Stomach (tissue), 8 donors: ENCODE measurements at regions not wholly inside any gene's neighbourhood (a gene's known extent, or its start where the extent isn't known, plus 50 kb on each side); places are given as distances from the start of the nearest gene placed in this dataset.

Experiments
- DNase-seq, 2 donors: peaks; one replicate each; pipeline versions ENCODE4 v3.0.0 to v3.0.0-alpha.2; 2013 to 2019
- H3K27ac ChIP-seq, 5 donors: fragments of 200-600 bp in 4 of 5; sonication (generic) in 4 of 5; one replicate each; pipeline ENCODE4 v1.5.1; 2013 to 2019; ENCODE audit warnings: mild to moderate bottlenecking in 1 of 5, moderate library complexity in 1 of 5
- H3K27me3 ChIP-seq, 3 donors: fragments of 200-600 bp; sonication (generic); one replicate each; pipeline ENCODE4 v1.5.1; 2017 to 2019; ENCODE audit warnings: mixed run types in 1 of 3
- H3K36me3 ChIP-seq, 4 donors: fragments of 200-600 bp; sonication (generic); 1 replicate in 3 of 4; 2 replicates in 1 of 4; pipeline ENCODE4 v1.5.1; 2016 to 2019
- H3K4me1 ChIP-seq, 4 donors: fragments of 200-600 bp; sonication (generic); one replicate each; pipeline ENCODE4 v1.5.1; 2016 to 2019
- H3K4me3 ChIP-seq, 4 donors: fragments of 200-600 bp; sonication (generic) in 3 of 4; one replicate each; pipeline ENCODE4 v1.5.1; 2016 to 2019; ENCODE audit warnings: mild to moderate bottlenecking in 1 of 4
- H3K9me3 ChIP-seq, 4 donors: fragments of 200-600 bp; sonication (generic); one replicate each; pipeline ENCODE4 v1.5.1; 2016 to 2019
- EP300 ChIP-seq: sonication (generic); formaldehyde crosslinking; IDR thresholded peaks from one replicate; pipeline ENCODE4 v1.6.1; 2017; ENCODE audit warnings: antibody characterized with exemption
- POLR2A ChIP-seq, 4 donors: fragments of 450-650 bp; IDR thresholded peaks; one replicate each; pipeline ENCODE4 v1.6.1; 2016; ENCODE audit warnings: antibody characterized with exemption in 4 of 4, control low read depth in 2 of 4, mild to moderate bottlenecking in 1 of 4, moderate library complexity in 1 of 4
- POLR2AphosphoS5 ChIP-seq, 3 donors: sonication (generic); formaldehyde crosslinking; IDR thresholded peaks; one replicate each; pipeline ENCODE4 v1.6.1; 2016; ENCODE audit warnings: antibody characterized with exemption in 3 of 3
- WGBS, 5 donors: extraction: QIAGEN DNeasy Blood & Tissue Kit in 3 of 5; methylation state at CpG; one replicate each; pipeline versions ENCODE4 v1.1.5 to v1.1.7; 2013 to 2018; 5-methylcytosine and 5-hydroxymethylcytosine counted together
- intact Hi-C: fragments of 100-400 bp; cut with DNase I; formaldehyde crosslinking; loops from one replicate; pipeline ENCODE4 v1.15.1; 2023; ENCODE audit warnings: low total_unique reads
- TF ChIP-seq, protein P1 (sequence below), 7 experiments: fragments of 450-650 bp in 4 of 7; fragments of 200-600 bp in 3 of 7; sonication (generic) in 3 of 7; IDR thresholded peaks; one replicate each; pipeline ENCODE4 v1.5.1; 2016 to 2019; ENCODE audit warnings: antibody characterized with exemption in 7 of 7, control low read depth in 2 of 7, mild to moderate bottlenecking in 1 of 7
- donor health status: healthy with polysubstance abuse.
- donor health status: Bipolar disorder and iron deficiency.
- donor health status: healthy.

DNA sequence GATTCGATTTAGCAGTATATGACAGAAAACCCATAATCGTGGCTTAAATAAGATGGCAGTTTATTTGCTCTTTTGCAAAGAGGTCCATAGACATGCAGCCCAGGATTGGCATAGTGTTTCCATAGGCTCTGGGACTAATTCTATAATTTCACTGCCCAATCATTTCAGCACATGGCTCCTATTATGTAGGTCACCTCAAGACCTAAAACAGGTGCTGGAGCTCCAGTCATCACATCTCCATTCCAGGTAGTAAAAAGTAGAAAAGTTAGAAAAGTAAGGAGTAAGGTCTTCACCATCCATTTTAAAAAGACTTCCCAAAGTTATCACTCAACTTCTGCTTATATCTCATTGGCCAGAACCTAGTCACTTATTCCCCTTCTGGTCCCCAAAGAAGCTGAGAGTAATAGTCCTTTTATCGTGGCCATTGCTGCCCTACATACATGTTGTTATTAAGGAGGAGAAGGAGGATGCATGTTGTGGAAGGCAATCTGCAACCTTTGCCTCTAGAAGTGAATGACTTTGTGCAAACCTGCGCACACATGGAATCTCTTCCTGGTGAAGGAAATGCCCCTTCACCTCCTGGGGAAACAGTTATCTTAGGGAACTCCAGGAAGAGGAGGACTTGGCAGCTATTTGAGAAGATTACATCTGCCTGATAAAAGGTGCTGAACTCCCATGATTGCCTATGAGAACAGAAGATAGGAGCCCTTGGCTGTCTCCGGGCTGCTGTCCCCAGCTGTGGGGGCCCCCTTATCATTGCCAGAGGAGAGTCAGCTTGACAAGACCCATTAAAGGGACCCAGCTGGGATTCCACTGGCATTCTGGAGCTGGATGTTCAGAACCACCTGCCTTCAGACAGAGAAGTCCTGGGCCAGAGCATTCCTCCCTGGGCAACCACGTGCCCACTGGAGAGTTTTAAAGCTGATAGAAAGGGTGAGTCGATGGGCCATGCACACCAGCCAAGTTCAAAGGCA, 330.6 kb upstream of the ZMIZ1 start:
- Histone ChIP-seq H3K36me3 (no peaks in the 10 kb centered on the region), H3K4me3 (no peak overlapping the region), H3K9me3 (no peaks in the 10 kb centered on the region), H3K27me3 (no peaks in the 10 kb centered on the region), H3K4me1 (peaks cover 7 to 23% (median 21%) of the 10 kb centered on the region in 4 donors), H3K27ac (no peak overlapping the region)
- WGBS, 5 donors, result 77 to 89% (median 81%) methylated on average over 6 to 7 of the region's 7 CpGs
- TF ChIP-seq EP300 (no peak), POLR2A (IDR thresholded peaks at IDR 0.05) (no peak), POLR2AphosphoS5 (IDR thresholded peaks at IDR 0.05) (no peak)
- TF ChIP-seq, protein P1, sequence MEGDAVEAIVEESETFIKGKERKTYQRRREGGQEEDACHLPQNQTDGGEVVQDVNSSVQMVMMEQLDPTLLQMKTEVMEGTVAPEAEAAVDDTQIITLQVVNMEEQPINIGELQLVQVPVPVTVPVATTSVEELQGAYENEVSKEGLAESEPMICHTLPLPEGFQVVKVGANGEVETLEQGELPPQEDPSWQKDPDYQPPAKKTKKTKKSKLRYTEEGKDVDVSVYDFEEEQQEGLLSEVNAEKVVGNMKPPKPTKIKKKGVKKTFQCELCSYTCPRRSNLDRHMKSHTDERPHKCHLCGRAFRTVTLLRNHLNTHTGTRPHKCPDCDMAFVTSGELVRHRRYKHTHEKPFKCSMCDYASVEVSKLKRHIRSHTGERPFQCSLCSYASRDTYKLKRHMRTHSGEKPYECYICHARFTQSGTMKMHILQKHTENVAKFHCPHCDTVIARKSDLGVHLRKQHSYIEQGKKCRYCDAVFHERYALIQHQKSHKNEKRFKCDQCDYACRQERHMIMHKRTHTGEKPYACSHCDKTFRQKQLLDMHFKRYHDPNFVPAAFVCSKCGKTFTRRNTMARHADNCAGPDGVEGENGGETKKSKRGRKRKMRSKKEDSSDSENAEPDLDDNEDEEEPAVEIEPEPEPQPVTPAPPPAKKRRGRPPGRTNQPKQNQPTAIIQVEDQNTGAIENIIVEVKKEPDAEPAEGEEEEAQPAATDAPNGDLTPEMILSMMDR (IDR thresholded peaks at IDR 0.05), result no peak
- DNase-seq, result no peak
- intact Hi-C loops, result no loop called here

DNA sequence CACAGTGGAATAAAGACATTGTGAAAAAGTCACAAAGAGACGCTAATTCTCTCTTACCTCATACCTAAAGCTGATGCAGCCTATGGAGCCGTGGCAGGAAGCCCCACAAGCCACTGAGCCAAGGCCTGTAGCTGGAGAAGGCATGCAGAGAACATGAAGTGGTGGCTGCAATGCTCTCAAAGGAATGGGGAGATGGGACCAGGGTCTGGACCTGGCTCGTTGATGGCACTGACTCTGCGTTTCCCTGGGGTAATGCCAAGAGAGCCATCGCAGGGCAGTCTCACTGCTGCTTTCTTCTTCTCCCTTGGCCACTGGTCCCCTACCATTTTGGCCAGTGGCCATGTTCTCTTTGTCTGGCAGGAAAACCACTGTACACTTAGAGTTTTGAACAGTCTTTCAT, 329.9 kb upstream of the ZMIZ1 start:
- no peaks in the 10 kb centered on the region for H3K27me3 ChIP-seq
- no peak overlapping the region for H3K27ac ChIP-seq
- no peak overlapping the region for H3K4me3 ChIP-seq
- no peak for DNase-seq
- no peaks in the 10 kb centered on the region for H3K9me3 ChIP-seq
- H3K4me1 ChIP-seq, result peaks cover 7 to 30% (median 27%) of the 10 kb centered on the region in 4 donors
- no peak for TF ChIP-seq POLR2A (IDR thresholded peaks at IDR 0.05)
- TF ChIP-seq, protein P1 (IDR thresholded peaks at IDR 0.05), result no peak
- no peak for TF ChIP-seq EP300
- TF ChIP-seq POLR2AphosphoS5 (IDR thresholded peaks at IDR 0.05), result no peak
- intact Hi-C loops, result no loop called here
- H3K36me3 ChIP-seq, result no peaks in the 10 kb centered on the region
- WGBS, 5 donors, result 88 to 95% (median 93%) methylated on average over 5 of the region's 5 CpGs

DNA sequence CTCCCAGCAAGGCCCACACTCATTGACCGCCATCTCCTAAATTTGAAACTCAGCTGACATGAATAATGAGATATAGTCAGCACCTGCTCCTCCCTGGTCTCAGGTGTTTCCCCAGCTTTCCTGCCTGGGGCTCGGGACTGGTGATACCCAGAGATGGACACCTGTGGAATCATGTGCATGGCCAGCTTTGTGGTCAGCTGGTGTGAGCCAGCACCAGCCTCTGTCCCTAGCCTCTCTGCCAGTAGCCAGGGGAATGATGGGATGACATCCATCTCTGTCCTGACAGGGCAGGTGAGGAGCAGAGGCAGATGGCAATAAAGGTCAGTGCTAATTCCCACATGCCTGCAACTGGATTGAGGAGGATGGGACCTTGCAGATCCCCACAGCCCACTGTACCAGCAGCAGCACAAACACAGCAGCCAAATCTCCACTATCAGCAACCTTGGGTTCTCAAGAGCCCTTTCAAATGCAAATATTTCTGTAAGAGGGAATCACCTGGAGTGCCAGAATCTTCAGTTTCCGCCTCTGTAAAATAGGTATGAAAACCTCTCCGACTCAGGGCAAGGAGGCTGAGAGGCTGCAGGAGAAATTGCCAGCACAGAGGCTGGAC, 329.2 kb upstream of the ZMIZ1 start:
- Histone ChIP-seq H3K9me3 (no peaks in the 10 kb centered on the region), H3K27me3 (no peaks in the 10 kb centered on the region), H3K36me3 (no peaks in the 10 kb centered on the region), H3K4me3 (no peak overlapping the region), H3K4me1 (peaks cover 13 to 37% (median 34%) of the 10 kb centered on the region in 4 donors), H3K27ac (no peak overlapping the region)
- 87 to 91% (median 88%) methylated on average over 4 of the region's 4 CpGs for whole genome bisulfite sequencing, 5 donors
- no peak for DNase-seq
- TF ChIP-seq POLR2A (IDR thresholded peaks at IDR 0.05) (no peak), EP300 (no peak), POLR2AphosphoS5 (IDR thresholded peaks at IDR 0.05) (no peak)
- TF ChIP-seq, protein P1 (IDR thresholded peaks at IDR 0.05), result no peak
- intact Hi-C loops, result no loop called here

DNA sequence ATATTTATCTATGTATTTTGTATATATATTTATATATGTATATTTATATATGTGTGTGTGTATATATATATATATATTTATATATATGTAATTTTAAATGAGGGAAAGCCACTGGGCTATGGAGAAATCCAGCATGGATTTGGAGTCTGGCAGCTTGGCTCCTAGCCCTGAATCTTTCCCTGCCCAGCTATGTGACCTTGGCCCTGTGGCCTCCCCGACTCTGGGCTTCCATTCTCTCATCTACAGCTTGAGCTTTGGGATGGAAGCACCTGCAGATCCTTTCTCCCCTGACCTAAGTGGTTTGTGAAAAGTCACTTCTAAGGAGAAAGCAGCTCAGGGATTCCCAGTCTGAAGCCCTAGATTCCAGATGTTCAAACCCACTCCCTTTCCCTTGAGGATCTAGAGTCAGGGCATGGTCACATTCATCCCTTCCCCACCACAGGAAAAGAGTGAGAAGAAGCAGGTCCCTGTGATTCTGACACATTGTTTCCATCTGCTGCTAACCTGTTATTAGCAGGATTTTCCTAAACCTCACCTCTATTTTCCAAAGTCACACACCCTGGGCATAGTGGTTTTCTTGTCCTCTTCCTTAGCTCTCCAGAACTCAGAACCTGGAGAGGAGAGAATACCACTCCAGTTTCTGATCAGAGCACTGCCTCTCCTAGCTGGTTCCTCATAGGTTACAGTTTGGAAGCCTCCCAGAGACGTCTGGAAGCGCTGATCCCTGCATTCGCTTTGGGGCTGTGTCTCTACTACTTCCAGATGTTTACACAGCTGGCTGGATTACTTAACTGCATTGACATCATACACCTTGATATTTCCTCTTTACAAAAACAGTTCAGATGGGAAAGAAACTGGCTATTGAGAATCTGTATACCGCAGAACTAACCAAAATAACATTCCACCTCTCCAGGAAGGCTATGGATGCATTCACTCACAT, 327.5 kb upstream of the ZMIZ1 start:
- TF ChIP-seq, protein P1 (IDR thresholded peaks at IDR 0.05), result no peak
- TF ChIP-seq POLR2AphosphoS5 (IDR thresholded peaks at IDR 0.05) (no peak), EP300 (no peak), POLR2A (IDR thresholded peaks at IDR 0.05) (no peak)
- H3K4me3 ChIP-seq, result no peak overlapping the region
- H3K4me1 ChIP-seq, result peaks cover 27 to 54% (median 49%) of the 10 kb centered on the region in 4 donors
- no peaks in the 10 kb centered on the region for H3K27me3 ChIP-seq
- H3K36me3 ChIP-seq, result no peaks in the 10 kb centered on the region
- intact Hi-C loops, result no loop called here
- peak in 1 of 2 donors; percentile 58 for DNase-seq
- no peaks in the 10 kb centered on the region for H3K9me3 ChIP-seq
- 30 to 49% (median 43%) methylated on average over 5 of the region's 5 CpGs for WGBS, 5 donors
- peak overlapping the region in 1 of 5 donors; percentile 76 for H3K27ac ChIP-seq
